ENCODE measurements at regions not wholly inside any gene's neighbourhood (a gene's known extent, or its start where the extent isn't known, plus 50 kb on each side); places are given as distances from the start of the nearest gene placed in this dataset.

GRCh38 chr20:4508773-4509172, 177.5 kb upstream of the PRNP start:
- no peak for TF ChIP-seq CTCF (conservative IDR thresholded peaks at IDR 0.05; ENCODE audit: low read length)
- no peak for TF ChIP-seq EZH2phosphoT487 (IDR thresholded peaks at IDR 0.05; ENCODE audit: borderline replicate concordance, low read depth, low read length)
